Astrocyte (in vitro differentiated cells and primary cell): ENCODE measurements at regions not wholly inside any gene's neighbourhood (a gene's known extent, or its start where the extent isn't known, plus 50 kb on each side); places are given as distances from the start of the nearest gene placed in this dataset.

Experiments
- CTCF ChIP-seq: IDR thresholded peaks from 2 replicates; pipeline ENCODE4 v1.5.1; 2011; ENCODE audit warnings: low read depth, mild to moderate bottlenecking, inconsistent platforms, low read length, moderate library complexity; ENCODE audit not compliant: insufficient read depth
- EZH2 ChIP-seq: IDR thresholded peaks from 2 replicates; pipeline ENCODE4 v1.6.1; 2012; ENCODE audit warnings: mild to moderate bottlenecking, low read length, inconsistent platforms; ENCODE audit not compliant: insufficient read depth

GRCh38 chr20:57944988-57945387 lies 235.2 kb upstream of the PMEPA1 start:
- TF ChIP-seq EZH2 (no peak), CTCF (no peak)
